ENCODE measurements at regions not wholly inside any gene's neighbourhood (a gene's known extent, or its start where the extent isn't known, plus 50 kb on each side); places are given as distances from the start of the nearest gene placed in this dataset.

DNA sequence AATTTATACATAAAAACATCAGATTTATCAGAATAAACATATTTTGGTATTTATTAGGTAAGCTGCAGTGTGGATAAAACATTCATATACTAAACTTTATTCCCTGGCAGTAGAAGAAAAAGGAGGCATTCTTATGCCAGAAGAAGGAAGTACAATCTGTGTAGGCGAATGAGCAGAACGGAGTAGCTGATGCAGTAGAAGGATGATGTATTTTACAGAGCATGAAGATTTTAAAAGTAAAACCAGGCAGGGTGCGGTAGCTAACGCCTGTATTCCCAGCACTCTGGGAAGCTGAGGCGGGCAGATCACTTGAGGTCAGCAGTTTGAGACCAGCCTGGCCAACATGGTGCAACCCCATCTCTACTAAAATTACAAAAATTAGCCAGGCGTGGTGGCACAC is 294.9 kb upstream of the MKLN1 start:
- no TSS peak for BruUV-seq (replicated peaks)
- TF ChIP-seq, protein P1, sequence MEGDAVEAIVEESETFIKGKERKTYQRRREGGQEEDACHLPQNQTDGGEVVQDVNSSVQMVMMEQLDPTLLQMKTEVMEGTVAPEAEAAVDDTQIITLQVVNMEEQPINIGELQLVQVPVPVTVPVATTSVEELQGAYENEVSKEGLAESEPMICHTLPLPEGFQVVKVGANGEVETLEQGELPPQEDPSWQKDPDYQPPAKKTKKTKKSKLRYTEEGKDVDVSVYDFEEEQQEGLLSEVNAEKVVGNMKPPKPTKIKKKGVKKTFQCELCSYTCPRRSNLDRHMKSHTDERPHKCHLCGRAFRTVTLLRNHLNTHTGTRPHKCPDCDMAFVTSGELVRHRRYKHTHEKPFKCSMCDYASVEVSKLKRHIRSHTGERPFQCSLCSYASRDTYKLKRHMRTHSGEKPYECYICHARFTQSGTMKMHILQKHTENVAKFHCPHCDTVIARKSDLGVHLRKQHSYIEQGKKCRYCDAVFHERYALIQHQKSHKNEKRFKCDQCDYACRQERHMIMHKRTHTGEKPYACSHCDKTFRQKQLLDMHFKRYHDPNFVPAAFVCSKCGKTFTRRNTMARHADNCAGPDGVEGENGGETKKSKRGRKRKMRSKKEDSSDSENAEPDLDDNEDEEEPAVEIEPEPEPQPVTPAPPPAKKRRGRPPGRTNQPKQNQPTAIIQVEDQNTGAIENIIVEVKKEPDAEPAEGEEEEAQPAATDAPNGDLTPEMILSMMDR (IDR thresholded peaks at IDR 0.05; ENCODE audit: insufficient read depth in 1 of 2, low read depth in 1 of 2, low read length in 1 of 2, severe bottlenecking in 1 of 2, unreplicated experiment in 1 of 2): no peak
- no peaks in the 10 kb centered on the region for H3K9me3 ChIP-seq
- Mint-ChIP-seq H3K27me3 (ENCODE audit: insufficient read depth, unreplicated experiment) (no peaks in the 10 kb centered on the region), H3K27ac (ENCODE audit: unreplicated experiment) (no peak overlapping the region), H3K4me3 (ENCODE audit: unreplicated experiment) (no peak overlapping the region), H3K4me1 (ENCODE audit: low read depth, unreplicated experiment) (no peaks in the 10 kb centered on the region), H3K36me3 (ENCODE audit: insufficient read depth, unreplicated experiment) (no peaks in the 10 kb centered on the region), H3K9me3 (ENCODE audit: unreplicated experiment) (no peaks in the 10 kb centered on the region)
- H3K4me1 ChIP-seq: no peaks in the 10 kb centered on the region
- no peaks in the 10 kb centered on the region for H3K36me3 ChIP-seq (ENCODE audit: control insufficient read depth, insufficient read depth, low read length)
- CTCF ChIA-PET: no interaction called here
- POLR2A ChIA-PET: no interaction called here
- no peak for DNase-seq
- no peaks in the 10 kb centered on the region for H3K27me3 ChIP-seq (replicated peaks; ENCODE audit: control insufficient read depth, insufficient read depth, low read length)
- H3K4me3 ChIP-seq (ENCODE audit: low read depth, low read length): no peak overlapping the region
- intact Hi-C loops (cut with micrococcal nuclease; ENCODE audit: unreplicated experiment): no loop called here

DNA sequence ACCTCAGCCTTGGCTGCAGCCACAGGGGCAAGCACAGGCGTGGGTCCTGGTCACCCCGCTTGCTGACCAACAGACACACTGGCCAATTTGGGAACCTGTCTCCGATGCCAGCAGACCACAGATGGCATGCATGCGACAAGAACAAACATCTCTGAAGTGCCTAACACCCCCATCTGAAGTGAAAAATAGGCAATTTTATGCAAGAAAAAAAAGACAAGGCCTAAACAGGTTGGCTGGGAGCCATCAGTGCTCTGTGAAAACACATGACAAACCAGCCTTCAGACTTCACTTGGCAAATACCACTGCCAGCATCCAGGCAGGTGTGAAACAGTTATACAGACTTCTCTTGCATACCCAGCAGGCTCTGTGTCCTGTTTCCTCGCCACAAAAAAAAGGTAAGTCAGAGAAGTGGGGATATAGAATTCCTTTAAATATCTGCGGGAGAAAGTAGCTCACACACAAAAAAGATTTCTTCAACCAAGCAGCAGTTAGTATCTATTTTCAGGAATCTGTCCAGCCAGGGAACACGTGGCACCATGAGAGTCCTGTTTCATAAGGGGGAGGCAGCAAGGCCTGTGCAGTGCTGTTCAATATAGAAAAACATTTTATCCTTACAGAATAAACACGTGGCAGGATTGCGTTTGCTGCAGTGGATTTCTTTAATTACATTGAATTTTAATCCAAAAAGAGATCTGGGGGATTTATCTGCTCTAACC is 293.4 kb upstream of the MKLN1 start:
- CTCF ChIA-PET: no interaction called here

DNA sequence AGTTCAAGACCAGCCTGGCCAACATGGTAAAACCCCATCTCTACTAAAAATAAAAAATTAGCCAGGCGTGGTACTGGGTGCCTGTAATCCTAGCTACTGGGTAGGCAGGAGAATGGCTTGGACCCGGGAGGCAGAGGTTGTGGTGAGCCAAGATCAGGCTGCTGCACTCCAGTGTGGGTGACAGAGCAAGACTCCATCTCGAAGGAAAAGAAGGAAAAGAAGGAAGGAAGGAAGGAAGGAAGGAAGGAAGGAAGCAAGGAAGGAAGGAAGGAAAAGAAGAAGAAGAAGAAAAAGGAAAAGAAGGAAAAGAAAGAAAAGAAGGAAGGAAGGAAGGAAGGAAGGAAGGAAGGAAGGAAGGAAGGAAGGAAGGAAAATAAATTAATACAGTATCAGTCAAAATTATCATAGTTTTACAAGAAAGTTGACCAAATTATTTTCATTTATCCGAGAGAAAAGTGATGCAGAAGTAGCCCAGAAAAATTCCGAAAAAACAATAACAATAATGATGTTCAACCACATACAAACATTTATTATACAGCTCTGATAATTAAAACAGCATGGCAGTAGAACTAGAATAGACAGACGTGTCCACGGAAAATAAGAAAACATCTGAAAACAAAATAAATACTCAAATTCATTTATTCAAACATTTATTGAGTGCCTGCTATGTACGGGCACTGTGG is 292.4 kb upstream of the MKLN1 start:
- ChIA-PET POLR2A (no interaction called here), CTCF (no interaction called here)
- no peaks in the 10 kb centered on the region for H3K4me1 ChIP-seq
- Mint-ChIP-seq H3K4me3 (ENCODE audit: unreplicated experiment) (no peak overlapping the region), H3K27me3 (ENCODE audit: insufficient read depth, unreplicated experiment) (no peaks in the 10 kb centered on the region), H3K27ac (ENCODE audit: unreplicated experiment) (no peak overlapping the region), H3K9me3 (ENCODE audit: unreplicated experiment) (no peaks in the 10 kb centered on the region), H3K36me3 (ENCODE audit: insufficient read depth, unreplicated experiment) (no peaks in the 10 kb centered on the region), H3K4me1 (ENCODE audit: low read depth, unreplicated experiment) (peaks cover 2% of the 10 kb centered on the region)
- no peaks in the 10 kb centered on the region for H3K9me3 ChIP-seq
- intact Hi-C loops (cut with micrococcal nuclease; ENCODE audit: unreplicated experiment): no loop called here
- H3K36me3 ChIP-seq (ENCODE audit: control insufficient read depth, insufficient read depth, low read length): no peaks in the 10 kb centered on the region
- H3K27me3 ChIP-seq (replicated peaks; ENCODE audit: control insufficient read depth, insufficient read depth, low read length): no peaks in the 10 kb centered on the region
- no peak overlapping the region for H3K4me3 ChIP-seq (ENCODE audit: low read depth, low read length)
- no TSS peak for BruUV-seq (replicated peaks)
- DNase-seq: no peak
- TF ChIP-seq, protein P1 (IDR thresholded peaks at IDR 0.05; ENCODE audit: insufficient read depth in 1 of 2, low read depth in 1 of 2, low read length in 1 of 2, severe bottlenecking in 1 of 2, unreplicated experiment in 1 of 2): no peak

More for the DNA sequence above, 293.4 kb upstream of the MKLN1 start:
- H3K4me3 ChIP-seq (ENCODE audit: low read depth, low read length): no peak overlapping the region
- H3K9me3 ChIP-seq: no peaks in the 10 kb centered on the region
- Mint-ChIP-seq H3K27ac (ENCODE audit: unreplicated experiment) (no peak overlapping the region), H3K4me1 (ENCODE audit: low read depth, unreplicated experiment) (no peaks in the 10 kb centered on the region), H3K27me3 (ENCODE audit: insufficient read depth, unreplicated experiment) (no peaks in the 10 kb centered on the region), H3K9me3 (ENCODE audit: unreplicated experiment) (no peaks in the 10 kb centered on the region), H3K4me3 (ENCODE audit: unreplicated experiment) (no peak overlapping the region), H3K36me3 (ENCODE audit: insufficient read depth, unreplicated experiment) (no peaks in the 10 kb centered on the region)
- no peaks in the 10 kb centered on the region for H3K27me3 ChIP-seq (replicated peaks; ENCODE audit: control insufficient read depth, insufficient read depth, low read length)
- TF ChIP-seq, protein P1 (IDR thresholded peaks at IDR 0.05; ENCODE audit: insufficient read depth in 1 of 2, low read depth in 1 of 2, low read length in 1 of 2, severe bottlenecking in 1 of 2, unreplicated experiment in 1 of 2): no peak
- intact Hi-C loops (cut with micrococcal nuclease; ENCODE audit: unreplicated experiment): no loop called here
- no TSS peak for BruUV-seq (replicated peaks)
- POLR2A ChIA-PET: no interaction called here
- no peaks in the 10 kb centered on the region for H3K36me3 ChIP-seq (ENCODE audit: control insufficient read depth, insufficient read depth, low read length)
- no peak for DNase-seq
- no peaks in the 10 kb centered on the region for H3K4me1 ChIP-seq
